ENCODE measurements at regions not wholly inside any gene's neighbourhood (a gene's known extent, or its start where the extent isn't known, plus 50 kb on each side); places are given as distances from the start of the nearest gene placed in this dataset.

DNA sequence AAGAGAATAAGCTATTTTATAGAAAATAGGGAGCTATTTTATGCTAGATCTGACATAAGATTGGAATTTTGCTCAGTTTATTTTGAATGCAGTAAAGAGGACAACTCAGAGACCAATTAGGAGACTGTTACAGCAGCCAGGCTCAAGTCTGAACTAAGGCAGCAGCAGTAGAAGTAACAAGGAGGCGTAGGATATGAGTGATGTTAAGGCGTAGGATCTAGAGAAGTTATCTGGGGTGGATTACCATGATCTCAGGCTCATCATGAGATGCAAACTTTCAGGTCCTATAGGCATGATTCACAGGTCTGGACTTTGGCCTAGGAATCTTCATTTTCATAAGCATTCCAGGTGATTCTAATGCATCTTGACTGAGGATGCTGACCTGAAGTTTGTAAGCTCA, 108.9 kb upstream of the BLID start:
- no peaks in the 10 kb centered on the region for H3K9me3 Mint-ChIP-seq
- DNase-seq (no peak), ATAC-seq (no peak)

DNA sequence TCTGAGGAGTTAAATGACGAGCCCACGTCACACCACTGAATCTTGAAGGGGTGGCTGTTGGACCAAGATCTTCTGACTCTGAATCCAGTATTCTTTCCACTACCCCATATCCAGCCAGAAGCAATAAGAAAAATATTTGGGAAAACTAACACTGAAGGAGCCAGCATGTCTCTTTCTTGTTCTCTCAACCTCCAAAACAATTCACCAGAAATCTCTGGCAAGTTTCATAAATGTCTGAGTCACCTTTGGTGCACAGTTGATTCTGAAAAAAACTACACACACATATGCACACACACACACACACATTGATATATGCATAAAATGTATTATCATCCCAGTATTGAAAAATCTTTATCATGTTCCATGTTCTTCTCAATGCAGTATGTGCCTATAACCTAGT, 104.3 kb upstream of the BLID start:
- intact Hi-C loops (cut with micrococcal nuclease), result no loop called here
- TF ChIP-seq, protein P1, sequence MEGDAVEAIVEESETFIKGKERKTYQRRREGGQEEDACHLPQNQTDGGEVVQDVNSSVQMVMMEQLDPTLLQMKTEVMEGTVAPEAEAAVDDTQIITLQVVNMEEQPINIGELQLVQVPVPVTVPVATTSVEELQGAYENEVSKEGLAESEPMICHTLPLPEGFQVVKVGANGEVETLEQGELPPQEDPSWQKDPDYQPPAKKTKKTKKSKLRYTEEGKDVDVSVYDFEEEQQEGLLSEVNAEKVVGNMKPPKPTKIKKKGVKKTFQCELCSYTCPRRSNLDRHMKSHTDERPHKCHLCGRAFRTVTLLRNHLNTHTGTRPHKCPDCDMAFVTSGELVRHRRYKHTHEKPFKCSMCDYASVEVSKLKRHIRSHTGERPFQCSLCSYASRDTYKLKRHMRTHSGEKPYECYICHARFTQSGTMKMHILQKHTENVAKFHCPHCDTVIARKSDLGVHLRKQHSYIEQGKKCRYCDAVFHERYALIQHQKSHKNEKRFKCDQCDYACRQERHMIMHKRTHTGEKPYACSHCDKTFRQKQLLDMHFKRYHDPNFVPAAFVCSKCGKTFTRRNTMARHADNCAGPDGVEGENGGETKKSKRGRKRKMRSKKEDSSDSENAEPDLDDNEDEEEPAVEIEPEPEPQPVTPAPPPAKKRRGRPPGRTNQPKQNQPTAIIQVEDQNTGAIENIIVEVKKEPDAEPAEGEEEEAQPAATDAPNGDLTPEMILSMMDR (IDR thresholded peaks at IDR 0.05), result no peak
- Mint-ChIP-seq H3K4me3 (no peak overlapping the region), H3K27ac (no peak overlapping the region), H3K9me3 (no peaks in the 10 kb centered on the region), H3K36me3 (ENCODE audit: low read depth) (no peaks in the 10 kb centered on the region), H3K27me3 (peaks cover 3% of the 10 kb centered on the region), H3K4me1 (ENCODE audit: low read depth) (no peaks in the 10 kb centered on the region)
- POLR2A ChIA-PET, result no interaction called here
- CTCF ChIA-PET, result no interaction called here
- no peak for ATAC-seq
- no peak for DNase-seq

More for the DNA sequence above, 108.9 kb upstream of the BLID start:
- TF ChIP-seq, protein P1 (IDR thresholded peaks at IDR 0.05), result no peak
- Mint-ChIP-seq H3K27ac (no peak overlapping the region), H3K4me3 (no peak overlapping the region), H3K36me3 (ENCODE audit: low read depth) (no peaks in the 10 kb centered on the region), H3K27me3 (peaks cover 8% of the 10 kb centered on the region), H3K4me1 (ENCODE audit: low read depth) (no peaks in the 10 kb centered on the region)
- ChIA-PET CTCF (interaction anchor here (2.1 kb wide), 1 partner anchor 9 kb away, joined by 12 read pairs; no protein-coding TSS in a partner anchor), POLR2A (no interaction called here)
- intact Hi-C loops (cut with micrococcal nuclease), result no loop called here

DNA sequence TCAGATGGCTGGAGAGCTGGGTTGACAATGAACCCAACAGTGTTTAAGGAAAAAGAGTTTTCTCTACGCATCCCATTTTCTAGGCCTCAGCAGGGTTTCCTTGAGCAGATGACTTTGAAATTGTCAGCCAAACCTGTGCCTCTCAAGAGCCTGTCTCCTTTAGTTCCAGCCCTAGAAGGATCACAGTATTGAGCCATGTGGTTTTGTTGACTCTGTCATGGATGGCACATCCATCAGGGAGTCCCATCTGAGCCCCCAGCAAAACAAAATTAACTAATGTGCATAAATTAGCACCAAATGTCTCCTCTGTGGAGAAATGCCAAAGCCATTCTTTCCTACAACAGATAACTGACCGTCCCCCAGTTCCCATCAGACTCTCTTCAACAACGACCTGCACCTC, 103.8 kb upstream of the BLID start:
- no peaks in the 10 kb centered on the region for H3K36me3 Mint-ChIP-seq (ENCODE audit: low read depth)
- no peak overlapping the region for H3K27ac Mint-ChIP-seq
- no peaks in the 10 kb centered on the region for H3K4me1 Mint-ChIP-seq (ENCODE audit: low read depth)
- ATAC-seq (no peak), DNase-seq (no peak)
- H3K27me3 Mint-ChIP-seq, result peaks cover 2% of the 10 kb centered on the region
- H3K4me3 Mint-ChIP-seq, result no peak overlapping the region
- ChIA-PET POLR2A (no interaction called here), CTCF (no interaction called here)
- intact Hi-C loops (cut with micrococcal nuclease), result loop anchor here (5.0 kb wide), 1 partner anchor 288 kb away; no protein-coding TSS in a partner anchor
- H3K9me3 Mint-ChIP-seq, result no peaks in the 10 kb centered on the region
- TF ChIP-seq, protein P1 (IDR thresholded peaks at IDR 0.05), result no peak

DNA sequence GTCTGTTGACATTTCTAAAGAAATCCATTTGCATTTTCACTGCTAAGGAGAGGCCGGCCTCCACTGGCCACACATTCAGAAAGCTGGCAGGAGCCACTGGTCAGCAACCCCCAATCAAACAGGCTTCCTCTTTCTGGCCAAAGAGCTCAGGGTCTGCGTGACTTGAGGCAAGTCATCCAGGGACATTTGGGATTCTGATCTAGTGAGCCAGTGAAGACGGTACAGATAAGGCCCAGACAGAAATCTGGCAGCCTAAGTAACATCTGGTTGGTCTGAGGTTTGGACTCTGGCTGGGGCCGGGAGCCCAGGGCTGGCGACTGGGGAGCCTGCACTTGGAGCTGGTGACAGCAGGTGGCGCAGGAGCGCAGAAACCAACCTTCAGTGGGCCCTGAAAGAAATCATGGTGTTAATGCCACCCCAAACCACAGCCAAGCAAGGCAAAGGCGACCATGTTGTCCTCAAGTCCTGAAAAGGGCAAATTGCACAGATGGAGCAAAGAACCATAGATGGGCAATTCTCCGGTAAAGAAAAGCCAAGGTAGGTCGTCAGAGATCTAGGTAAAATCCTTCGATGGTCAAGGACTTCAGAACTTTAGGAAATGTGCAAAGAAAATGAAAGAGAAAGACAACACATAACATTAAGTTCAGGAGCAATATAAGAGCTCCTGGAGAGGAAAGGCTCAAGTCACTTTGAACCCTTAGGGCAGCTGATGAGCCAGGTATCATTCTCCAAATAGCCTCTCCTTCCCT, 99.4 kb upstream of the BLID start:
- Mint-ChIP-seq H3K9me3 (no peaks in the 10 kb centered on the region), H3K4me3 (no peak overlapping the region), H3K27ac (no peak overlapping the region), H3K4me1 (ENCODE audit: low read depth) (no peaks in the 10 kb centered on the region), H3K27me3 (peaks cover 4% of the 10 kb centered on the region), H3K36me3 (ENCODE audit: low read depth) (no peaks in the 10 kb centered on the region)
- DNase-seq (peak; percentile 48), ATAC-seq (peak; percentile 37)
- TF ChIP-seq, protein P1 (IDR thresholded peaks at IDR 0.05), result peak; percentile 81
- intact Hi-C loops (cut with micrococcal nuclease), result loop anchor here (5.0 kb wide), 1 partner anchor 292 kb away; no protein-coding TSS in a partner anchor
- POLR2A ChIA-PET, result interaction anchor here (0.6 kb wide), 1 partner anchor 147 kb away, joined by 3 read pairs; no protein-coding TSS in a partner anchor
- CTCF ChIA-PET, result interaction anchor here (0.6 to 3.2 kb wide), 11 partner anchors 10 to 981 kb away, joined by 3 to 29 read pairs (median 4); no protein-coding TSS in a partner anchor

DNA sequence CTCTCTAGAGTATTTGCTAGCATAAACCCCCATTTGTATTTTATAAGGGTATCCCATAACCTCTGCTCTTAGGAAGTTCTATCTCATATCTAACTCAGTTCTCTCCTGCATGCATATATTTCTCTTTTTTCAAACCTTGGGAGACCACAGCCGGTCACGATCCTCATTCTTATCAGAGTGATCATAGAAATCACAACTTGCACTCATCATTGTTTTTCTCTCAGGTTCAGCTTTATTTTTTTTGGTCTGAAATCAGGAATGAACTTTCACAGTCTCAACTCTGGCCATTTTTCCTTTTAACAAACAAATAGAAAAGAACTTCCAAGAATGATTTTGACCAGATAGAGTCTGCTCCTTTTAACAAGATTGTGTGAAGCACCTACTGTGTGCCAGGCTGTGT, 98.6 kb upstream of the BLID start:
- DNase-seq (no peak), ATAC-seq (no peak)
- intact Hi-C loops (cut with micrococcal nuclease), result no loop called here
- TF ChIP-seq, protein P1 (IDR thresholded peaks at IDR 0.05), result no peak
- Mint-ChIP-seq H3K27me3 (peaks cover 4% of the 10 kb centered on the region), H3K4me3 (no peak overlapping the region), H3K27ac (no peak overlapping the region), H3K4me1 (ENCODE audit: low read depth) (no peaks in the 10 kb centered on the region), H3K36me3 (ENCODE audit: low read depth) (no peaks in the 10 kb centered on the region), H3K9me3 (no peaks in the 10 kb centered on the region)
- ChIA-PET POLR2A (no interaction called here), CTCF (interaction anchor here (0.7 to 3.2 kb wide), 5 partner anchors 10 to 303 kb away, joined by 3 to 29 read pairs (median 6); no protein-coding TSS in a partner anchor)

Measured in activated CD8-positive, alpha-beta T cell treated with anti-CD3 and anti-CD28 coated beads for 36 hours (primary cell).